Nephron (organoid): ENCODE measurements at regions not wholly inside any gene's neighbourhood (a gene's known extent, or its start where the extent isn't known, plus 50 kb on each side); places are given as distances from the start of the nearest gene placed in this dataset.

Experiments used
- H3K27ac Mint-ChIP-seq, 3 experiments: 2 replicates each; pipeline ENCODE4 v1.8.0; 2020; ENCODE audit warnings: mixed read lengths in 3 of 3, mild to moderate bottlenecking in 2 of 3, moderate library complexity in 1 of 3
- H3K27me3 Mint-ChIP-seq: 2 replicates; pipeline ENCODE4 v1.8.0; 2021; ENCODE audit warnings: low read depth, mild to moderate bottlenecking, moderate library complexity, mixed read lengths
- H3K36me3 Mint-ChIP-seq: 2 replicates; pipeline ENCODE4 v1.8.0; 2020; ENCODE audit warnings: low read depth, mixed read lengths
- H3K4me1 Mint-ChIP-seq: 2 replicates; pipeline ENCODE4 v1.8.0; 2020; ENCODE audit warnings: mixed read lengths
- H3K4me3 Mint-ChIP-seq, 3 experiments: 2 replicates each; pipeline ENCODE4 v1.8.0; 2020; ENCODE audit warnings: mild to moderate bottlenecking in 3 of 3, mixed read lengths in 3 of 3, moderate library complexity in 2 of 3
- H3K9me3 Mint-ChIP-seq: 2 replicates; pipeline ENCODE4 v1.8.0; 2020; ENCODE audit warnings: mixed read lengths
- CTCF ChIP-seq, 3 experiments: fragments of 200-600 bp; sonication (generic); IDR thresholded peaks; one replicate each; pipeline ENCODE4 v1.5.0; 2021; ENCODE audit warnings: antibody characterized with exemption in 3 of 3; ENCODE audit not compliant: unreplicated experiment in 3 of 3

GRCh38 chrX:98607739-98608138 lies 1724.0 kb downstream of the RPA4 start:
- H3K36me3 Mint-ChIP-seq, result peaks cover 2% of the 10 kb centered on the region
- peaks cover 5% of the 10 kb centered on the region for H3K4me1 Mint-ChIP-seq
- H3K4me3 Mint-ChIP-seq, result no peak overlapping the region
- TF ChIP-seq CTCF (IDR thresholded peaks at IDR 0.05; ENCODE audit: unreplicated experiment in 3 of 3), result no peak
- H3K27ac Mint-ChIP-seq, result peak overlapping the region in 1 of 3 experiments; percentile 49
- peaks cover 2% of the 10 kb centered on the region for H3K9me3 Mint-ChIP-seq
- H3K27me3 Mint-ChIP-seq, result no peaks in the 10 kb centered on the region

- peaks cover 20% of the 10 kb centered on the region for H3K36me3 Mint-ChIP-seq
- peaks cover 13% of the 10 kb centered on the region for H3K9me3 Mint-ChIP-seq
- no peak overlapping the region for H3K27ac Mint-ChIP-seq
- no peaks in the 10 kb centered on the region for H3K4me1 Mint-ChIP-seq
- no peak for TF ChIP-seq CTCF (IDR thresholded peaks at IDR 0.05; ENCODE audit: unreplicated experiment in 3 of 3)
- H3K4me3 Mint-ChIP-seq, result no peak overlapping the region
- H3K27me3 Mint-ChIP-seq, result no peaks in the 10 kb centered on the region
Measured at GRCh38 chrX:98627645-98628044, 1743.9 kb downstream of the RPA4 start.

GRCh38 chrX:98637451-98637850 lies 1753.7 kb downstream of the RPA4 start:
- H3K27ac Mint-ChIP-seq, result no peak overlapping the region
- peaks cover 30% of the 10 kb centered on the region for H3K9me3 Mint-ChIP-seq
- no peaks in the 10 kb centered on the region for H3K4me1 Mint-ChIP-seq
- H3K27me3 Mint-ChIP-seq, result no peaks in the 10 kb centered on the region
- TF ChIP-seq CTCF (IDR thresholded peaks at IDR 0.05; ENCODE audit: unreplicated experiment in 3 of 3), result no peak
- peaks cover 31% of the 10 kb centered on the region for H3K36me3 Mint-ChIP-seq
- no peak overlapping the region for H3K4me3 Mint-ChIP-seq

- TF ChIP-seq CTCF (IDR thresholded peaks at IDR 0.05; ENCODE audit: unreplicated experiment in 3 of 3), result no peak
- Mint-ChIP-seq H3K4me1 (no peaks in the 10 kb centered on the region), H3K36me3 (peaks cover 12% of the 10 kb centered on the region)
Measured at GRCh38 chrX:98646351-98646750, 1762.6 kb downstream of the RPA4 start.

GRCh38 chrX:98654565-98654964 lies 1755.5 kb downstream of the PCDH19 start:
- no peak for TF ChIP-seq CTCF (IDR thresholded peaks at IDR 0.05; ENCODE audit: unreplicated experiment in 3 of 3)
- peaks cover 6% of the 10 kb centered on the region for H3K9me3 Mint-ChIP-seq
- H3K4me3 Mint-ChIP-seq, result no peak overlapping the region
- H3K4me1 Mint-ChIP-seq, result no peaks in the 10 kb centered on the region
- H3K36me3 Mint-ChIP-seq, result peaks cover 15% of the 10 kb centered on the region
- no peaks in the 10 kb centered on the region for H3K27me3 Mint-ChIP-seq
- no peak overlapping the region for H3K27ac Mint-ChIP-seq

More at GRCh38 chrX:98646351-98646750, 1762.6 kb downstream of the RPA4 start:
- H3K27ac Mint-ChIP-seq, result no peak overlapping the region
- H3K9me3 Mint-ChIP-seq, result no peaks in the 10 kb centered on the region
- H3K27me3 Mint-ChIP-seq, result no peaks in the 10 kb centered on the region
- H3K4me3 Mint-ChIP-seq, result no peak overlapping the region
